Endothelial cell of umbilical vein (primary cell): ENCODE measurements at regions not wholly inside any gene's neighbourhood (a gene's known extent, or its start where the extent isn't known, plus 50 kb on each side); places are given as distances from the start of the nearest gene placed in this dataset.

Experiments
- BruUV-seq: library from RNA; stranded (reverse); fragments of 400-500 nt; replicated peaks from 2 replicates; lab custom pipeline; 2021; lab: Mats Ljungman, UMichigan
- CTCF ChIA-PET: fragments of 300-600, 350-600 bp; sonication (Branson Sonifier 250); formaldehyde crosslinking; loops from one replicate; lab custom pipeline; 2021; ENCODE audit warnings: antibody characterized with exemption, inconsistent platforms; lab: Charles Lee
- POLR2A ChIA-PET: fragments of 300-600, 350-600 bp; sonication (Branson Sonifier 250); formaldehyde crosslinking; loops from one replicate; lab custom pipeline; 2021; ENCODE audit warnings: antibody characterized with exemption, inconsistent platforms; lab: Charles Lee
- DNase-seq: peaks from one replicate; pipeline ENCODE4 v3.0.0-alpha.2; 2011; ENCODE audit warnings: low read depth, low spot score
- FAIRE-seq: peaks from 2 replicates; lab custom pipeline; 2011; peaks lifted over from hg19 to GRCh38; lab: Jason Lieb, UNC
- H2AFZ ChIP-seq: 2 replicates; pipeline ENCODE4 v1.6.0; 2012; ENCODE audit warnings: low read depth, low read length, control low read depth, inconsistent platforms
- H3K27ac ChIP-seq: 2 replicates; pipeline ENCODE4 v1.5.1; 2011; ENCODE audit warnings: low read depth, mild to moderate bottlenecking, control low read depth, low read length, moderate library complexity; ENCODE audit not compliant: insufficient read depth
- H3K27me3 ChIP-seq, 2 experiments: 2 replicates each; pipeline versions ENCODE4 v1.6.0 to v1.6.1; 2011; ENCODE audit warnings: low read length in 2 of 2, mixed read lengths in 1 of 2; ENCODE audit not compliant: control insufficient read depth in 2 of 2, insufficient read depth in 2 of 2
- H3K36me3 ChIP-seq, 2 experiments: 2 replicates in 1 of 2; 3 replicates in 1 of 2; pipeline ENCODE4 v1.5.1; 2011; ENCODE audit warnings: low read length in 2 of 2, mild to moderate bottlenecking in 1 of 2, moderate library complexity in 1 of 2; ENCODE audit not compliant: control insufficient read depth in 2 of 2, insufficient read depth in 2 of 2; ENCODE audit errors: extremely low read depth in 1 of 2
- H3K4me1 ChIP-seq: 3 replicates; pipeline ENCODE4 v1.5.1; 2011; ENCODE audit warnings: mild to moderate bottlenecking, low read length; ENCODE audit not compliant: control insufficient read depth, insufficient read depth; ENCODE audit errors: extremely low read depth
- H3K4me2 ChIP-seq: 2 replicates; pipeline ENCODE4 v1.6.1; 2011; ENCODE audit warnings: low read length, control low read depth, mixed read lengths; ENCODE audit not compliant: insufficient read depth
- H3K4me3 ChIP-seq, 3 experiments: fragments of 200-600 bp in 1 of 3; sonication (generic), shearing (Covaris generic) in 1 of 3; replicated peaks in 1 of 3; 2 replicates each; pipeline ENCODE4 v1.5.1; 2011 to 2016; ENCODE audit warnings: control low read depth in 3 of 3, low read length in 3 of 3, mild to moderate bottlenecking in 2 of 3, inconsistent platforms in 1 of 3, low read depth in 1 of 3, moderate library complexity in 1 of 3; ENCODE audit not compliant: insufficient read depth in 1 of 3
- H3K79me2 ChIP-seq: 2 replicates; pipeline ENCODE4 v1.6.0; 2012; ENCODE audit warnings: low read length, inconsistent platforms; ENCODE audit not compliant: control insufficient read depth, insufficient read depth
- H3K9ac ChIP-seq: replicated peaks from 2 replicates; pipeline ENCODE3; 2011; ENCODE audit warnings: low read length, control low read depth; ENCODE audit not compliant: insufficient read depth; ENCODE audit errors: extremely low read depth
- H3K9me1 ChIP-seq: replicated peaks from 3 replicates; pipeline ENCODE4 v1.6.0; 2011; ENCODE audit warnings: mild to moderate bottlenecking, low read length; ENCODE audit not compliant: control insufficient read depth, insufficient read depth; ENCODE audit errors: extremely low read depth
- H3K9me3 ChIP-seq: replicated peaks from 2 replicates; pipeline ENCODE4 v1.5.1; 2012; ENCODE audit warnings: low read length, inconsistent platforms; ENCODE audit not compliant: control insufficient read depth, insufficient read depth
- H4K20me1 ChIP-seq: replicated peaks from 2 replicates; pipeline ENCODE3; 2011; ENCODE audit warnings: mild to moderate bottlenecking, low read length; ENCODE audit not compliant: control insufficient read depth, insufficient read depth; ENCODE audit errors: extremely low read depth
- FOS ChIP-seq: IDR thresholded peaks from 2 replicates; pipeline ENCODE4 v1.6.1; 2011; ENCODE audit warnings: mild to moderate bottlenecking, low read length, moderate library complexity, borderline replicate concordance; ENCODE audit not compliant: insufficient read depth
- GATA2 ChIP-seq: IDR thresholded peaks from 2 replicates; pipeline ENCODE4 v1.7.0; 2011; ENCODE audit warnings: low read depth, mild to moderate bottlenecking, moderate library complexity, mixed read lengths, low read length; ENCODE audit not compliant: insufficient read length, insufficient read depth
- JUN ChIP-seq: IDR thresholded peaks from 2 replicates; pipeline ENCODE4 v1.6.1; 2011; ENCODE audit warnings: borderline replicate concordance, low read depth; ENCODE audit not compliant: insufficient read length, insufficient read depth
- MYC ChIP-seq: IDR thresholded peaks from one replicate; pipeline ENCODE4 v1.6.1; 2011; ENCODE audit warnings: mild to moderate bottlenecking, low read depth, low read length
- dilution Hi-C: fragments of 300-500 bp; cut with MboI; formaldehyde crosslinking; loops from one replicate; pipeline ENCODE4 v1.15.0; 2019; ENCODE audit warnings: low sequenced_read_pairs; ENCODE audit not compliant: extremely low pct_ligation_motif_present
- intact Hi-C: fragments of 100-400 bp; cut with micrococcal nuclease; formaldehyde crosslinking; loops from one replicate; pipeline ENCODE4 v1.10.0; 2022
- TF ChIP-seq, protein P1 (sequence below), 2 donors: IDR thresholded peaks; 1 replicate in 1 of 2; 2 replicates in 1 of 2; pipeline ENCODE4 v1.5.1; 2011; ENCODE audit warnings: low read length in 2 of 2, mild to moderate bottlenecking in 2 of 2, moderate library complexity in 2 of 2, control low read depth in 1 of 2, inconsistent platforms in 1 of 2, low read depth in 1 of 2; ENCODE audit not compliant: insufficient read depth in 1 of 2; ENCODE audit errors: extremely low read depth in 1 of 2
- TF ChIP-seq, protein P2 (sequence below): IDR thresholded peaks from 2 replicates; pipeline ENCODE4 v1.6.1; 2011; ENCODE audit not compliant: insufficient read depth, insufficient read length

DNA sequence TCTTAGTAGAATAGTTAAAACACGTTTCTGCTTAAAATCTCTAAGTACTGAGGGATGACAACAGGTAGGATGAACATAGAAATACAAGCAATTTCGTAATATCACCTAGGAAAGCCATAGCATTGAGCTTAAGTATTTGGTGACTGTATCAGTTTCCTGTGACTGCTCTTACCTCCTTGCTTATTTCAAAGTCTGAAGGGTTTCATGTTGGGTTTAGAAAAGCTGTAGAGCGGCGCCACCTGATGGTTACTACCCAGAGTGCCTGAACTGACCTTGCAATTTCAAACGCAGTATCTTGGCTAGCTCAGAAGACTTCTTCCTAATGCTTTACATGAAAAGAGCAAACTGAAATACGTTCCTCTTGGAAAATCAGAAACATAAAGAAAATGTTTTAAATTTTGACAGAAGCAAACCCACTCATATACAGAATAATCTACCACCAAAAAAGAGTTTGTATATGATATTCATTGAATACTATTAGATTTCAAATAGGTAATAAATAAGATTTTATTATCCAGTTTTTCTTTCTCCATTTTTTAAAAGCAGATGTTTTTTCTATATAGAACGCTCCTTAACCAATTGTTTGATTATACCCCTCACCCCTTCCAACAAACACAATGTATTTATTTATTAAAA is 82.3 kb upstream of the RIPOR2 start:
- H3K9me1 ChIP-seq: no peaks in the 10 kb centered on the region
- TF ChIP-seq MYC: no peak
- TF ChIP-seq, protein P1, sequence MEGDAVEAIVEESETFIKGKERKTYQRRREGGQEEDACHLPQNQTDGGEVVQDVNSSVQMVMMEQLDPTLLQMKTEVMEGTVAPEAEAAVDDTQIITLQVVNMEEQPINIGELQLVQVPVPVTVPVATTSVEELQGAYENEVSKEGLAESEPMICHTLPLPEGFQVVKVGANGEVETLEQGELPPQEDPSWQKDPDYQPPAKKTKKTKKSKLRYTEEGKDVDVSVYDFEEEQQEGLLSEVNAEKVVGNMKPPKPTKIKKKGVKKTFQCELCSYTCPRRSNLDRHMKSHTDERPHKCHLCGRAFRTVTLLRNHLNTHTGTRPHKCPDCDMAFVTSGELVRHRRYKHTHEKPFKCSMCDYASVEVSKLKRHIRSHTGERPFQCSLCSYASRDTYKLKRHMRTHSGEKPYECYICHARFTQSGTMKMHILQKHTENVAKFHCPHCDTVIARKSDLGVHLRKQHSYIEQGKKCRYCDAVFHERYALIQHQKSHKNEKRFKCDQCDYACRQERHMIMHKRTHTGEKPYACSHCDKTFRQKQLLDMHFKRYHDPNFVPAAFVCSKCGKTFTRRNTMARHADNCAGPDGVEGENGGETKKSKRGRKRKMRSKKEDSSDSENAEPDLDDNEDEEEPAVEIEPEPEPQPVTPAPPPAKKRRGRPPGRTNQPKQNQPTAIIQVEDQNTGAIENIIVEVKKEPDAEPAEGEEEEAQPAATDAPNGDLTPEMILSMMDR (IDR thresholded peaks at IDR 0.05; ENCODE audit: extremely low read depth in 1 of 2, insufficient read depth in 1 of 2, low read depth in 1 of 2, low read length in 2 of 2): peak; percentile 39 to 40
- no peaks in the 10 kb centered on the region for H4K20me1 ChIP-seq
- dilution Hi-C loops (no loop called here), intact Hi-C loops (loop anchor here (1.0 to 10.0 kb wide), 6 partner anchors 52 to 303 kb away; partner anchors contain the start of gene C6orf62)
- FAIRE-seq (peak; percentile 73), DNase-seq (peak; percentile 66)
- no peaks in the 10 kb centered on the region for H3K9me3 ChIP-seq
- H3K27me3 ChIP-seq: no peaks in the 10 kb centered on the region
- H3K27ac ChIP-seq: no peak overlapping the region
- H3K36me3 ChIP-seq: no peaks in the 10 kb centered on the region
- H3K4me2 ChIP-seq: no peak overlapping the region
- POLR2A ChIA-PET: no interaction called here
- no TSS peak for BruUV-seq
- CTCF ChIA-PET: interaction anchor here (0.5 to 8.6 kb wide), 45 partner anchors 8 to 587 kb away, joined by 3 to 160 read pairs (median 4); partner anchors contain the start of genes C6orf62 and RIPOR2
- H3K4me1 ChIP-seq: no peaks in the 10 kb centered on the region
- H2AFZ ChIP-seq: no peak overlapping the region
- no peaks in the 10 kb centered on the region for H3K79me2 ChIP-seq
- no peak overlapping the region for H3K9ac ChIP-seq
- no peak overlapping the region for H3K4me3 ChIP-seq

DNA sequence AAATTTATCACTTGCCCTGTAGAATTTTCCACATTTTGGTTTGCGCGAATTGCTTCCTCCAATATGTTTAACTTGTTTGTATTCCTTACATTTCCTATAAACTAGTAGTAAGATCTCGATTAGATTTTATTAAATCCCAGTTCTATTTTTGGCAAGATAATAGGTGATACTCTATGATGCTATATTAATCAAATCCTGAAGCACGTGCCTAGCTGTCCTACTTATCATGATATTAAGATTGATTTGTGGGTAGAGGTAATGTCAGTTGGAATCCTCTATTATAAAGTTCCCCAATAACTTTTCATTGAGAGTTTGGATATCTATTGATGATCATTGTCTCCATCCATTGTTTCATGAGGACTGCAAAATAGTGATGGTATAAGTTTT is 82.8 kb upstream of the RIPOR2 start:
- no TSS peak for BruUV-seq
- DNase-seq (no peak), FAIRE-seq (no peak)
- POLR2A ChIA-PET: no interaction called here
- CTCF ChIA-PET: interaction anchor here (0.5 to 8.6 kb wide), 40 partner anchors 8 to 588 kb away, joined by 3 to 160 read pairs (median 4); partner anchors contain the start of genes C6orf62 and RIPOR2
- intact Hi-C loops (loop anchor here (1.0 to 10.0 kb wide), 6 partner anchors 52 to 304 kb away; partner anchors contain the start of gene C6orf62), dilution Hi-C loops (no loop called here)
- no peaks in the 10 kb centered on the region for H3K36me3 ChIP-seq
- H3K9me1 ChIP-seq: no peaks in the 10 kb centered on the region
- no peaks in the 10 kb centered on the region for H3K79me2 ChIP-seq
- no peak overlapping the region for H3K4me3 ChIP-seq
- H3K9me3 ChIP-seq: no peaks in the 10 kb centered on the region
- no peaks in the 10 kb centered on the region for H3K4me1 ChIP-seq
- H4K20me1 ChIP-seq: no peaks in the 10 kb centered on the region
- H3K9ac ChIP-seq: no peak overlapping the region
- no peaks in the 10 kb centered on the region for H3K27me3 ChIP-seq
- TF ChIP-seq, protein P2, sequence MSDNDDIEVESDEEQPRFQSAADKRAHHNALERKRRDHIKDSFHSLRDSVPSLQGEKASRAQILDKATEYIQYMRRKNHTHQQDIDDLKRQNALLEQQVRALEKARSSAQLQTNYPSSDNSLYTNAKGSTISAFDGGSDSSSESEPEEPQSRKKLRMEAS: no peak
- no peak for TF ChIP-seq GATA2
- no peak for TF ChIP-seq JUN
- TF ChIP-seq FOS: no peak
- H2AFZ ChIP-seq: no peak overlapping the region
- no peak overlapping the region for H3K27ac ChIP-seq
- H3K4me2 ChIP-seq: no peak overlapping the region
